ENCODE measurements at regions not wholly inside any gene's neighbourhood (a gene's known extent, or its start where the extent isn't known, plus 50 kb on each side); places are given as distances from the start of the nearest gene placed in this dataset.

DNA sequence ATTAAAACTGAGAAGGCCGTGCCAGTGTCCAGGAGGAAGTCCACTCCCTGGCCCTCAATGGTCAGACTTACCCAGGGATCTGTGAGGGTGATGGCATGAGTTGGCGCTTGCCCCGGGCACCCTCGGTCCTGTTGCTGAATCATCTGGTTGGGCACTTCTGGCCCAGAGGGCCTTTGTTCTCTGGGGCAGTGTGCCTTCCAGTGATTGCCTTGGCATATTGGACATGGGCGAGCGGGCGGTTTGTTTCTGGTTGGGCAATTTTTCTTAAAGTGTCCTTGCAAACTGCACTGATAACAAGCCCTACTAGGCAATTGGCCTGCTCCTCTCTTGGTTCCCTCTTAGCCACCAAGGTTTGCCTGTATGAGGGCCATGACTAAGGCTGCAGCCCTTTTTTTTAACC lies 69.5 kb upstream of the ZDHHC17 start:
- TF ChIP-seq POLR2AphosphoS5 (IDR thresholded peaks at IDR 0.05; ENCODE audit: low read depth, low read length) (no peak), PAX5 (IDR thresholded peaks at IDR 0.05; ENCODE audit: insufficient read depth, low read length, severe bottlenecking) (no peak), SPI1 (IDR thresholded peaks at IDR 0.05; ENCODE audit: low read depth, low read length) (no peak), POLR2A (IDR thresholded peaks at IDR 0.05; ENCODE audit: low read depth, low read length) (no peak), TAF1 (IDR thresholded peaks at IDR 0.05; ENCODE audit: low read depth, low read length) (no peak), POU2F2 (IDR thresholded peaks at IDR 0.05; ENCODE audit: low read depth, low read length) (no peak)
- no peak for DNase-seq (ENCODE audit: insufficient read length, low spot score)
- no peak for FAIRE-seq

DNA sequence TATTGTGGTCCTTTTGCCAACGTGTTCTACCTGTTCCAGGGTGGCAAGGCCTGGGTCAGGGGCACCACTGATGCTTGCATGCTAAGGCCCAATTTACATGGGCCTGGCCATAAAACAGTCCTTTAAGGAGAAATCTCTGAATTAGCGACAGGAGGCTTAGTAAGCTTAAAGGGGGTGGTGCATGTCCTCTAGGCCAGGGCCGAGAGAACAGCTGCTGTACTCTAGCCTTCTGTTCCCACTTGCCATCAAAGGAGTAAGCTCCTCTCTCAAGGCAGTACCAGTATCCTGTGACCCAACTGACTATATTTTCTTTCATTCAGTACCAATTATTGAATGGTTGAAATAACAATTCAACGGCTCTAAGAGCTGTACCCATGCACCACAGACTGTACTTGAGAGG lies 67.7 kb upstream of the ZDHHC17 start:
- TF ChIP-seq SPI1 (IDR thresholded peaks at IDR 0.05; ENCODE audit: low read depth, low read length), result no peak
- no peak for TF ChIP-seq POU2F2 (IDR thresholded peaks at IDR 0.05; ENCODE audit: low read depth, low read length)
- no peak for TF ChIP-seq POLR2A (IDR thresholded peaks at IDR 0.05; ENCODE audit: low read depth, low read length)
- TF ChIP-seq PAX5 (IDR thresholded peaks at IDR 0.05; ENCODE audit: insufficient read depth, low read length, severe bottlenecking), result no peak
- no peak for TF ChIP-seq POLR2AphosphoS5 (IDR thresholded peaks at IDR 0.05; ENCODE audit: low read depth, low read length)
- TF ChIP-seq TAF1 (IDR thresholded peaks at IDR 0.05; ENCODE audit: low read depth, low read length), result no peak
- FAIRE-seq (no peak), DNase-seq (ENCODE audit: insufficient read length, low spot score) (no peak)

DNA sequence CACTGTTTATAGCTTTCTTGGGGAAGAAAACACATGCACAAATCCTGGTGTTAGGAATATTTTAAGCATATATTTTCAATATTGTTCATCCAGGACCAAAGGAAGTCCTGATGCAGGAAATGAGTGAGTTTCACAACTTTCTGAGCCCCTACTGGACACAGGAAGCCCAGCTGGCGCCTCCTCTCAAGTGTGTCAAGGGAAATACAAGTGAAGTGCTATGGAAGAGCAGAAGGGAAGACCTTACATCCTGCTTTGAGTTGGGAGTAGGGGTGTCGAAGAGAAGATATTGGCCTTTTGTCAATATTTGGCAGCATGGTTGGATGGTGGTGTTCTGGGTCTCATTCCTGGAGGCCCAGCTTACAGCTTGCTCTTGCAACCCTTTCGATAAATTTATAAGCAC lies 66.1 kb upstream of the ZDHHC17 start:
- no peak for FAIRE-seq
- no peak for TF ChIP-seq POU2F2 (IDR thresholded peaks at IDR 0.05; ENCODE audit: low read depth, low read length)
- no peak for TF ChIP-seq POLR2A (IDR thresholded peaks at IDR 0.05; ENCODE audit: low read depth, low read length)
- no peak for TF ChIP-seq POLR2AphosphoS5 (IDR thresholded peaks at IDR 0.05; ENCODE audit: low read depth, low read length)
- TF ChIP-seq SPI1 (IDR thresholded peaks at IDR 0.05; ENCODE audit: low read depth, low read length), result no peak
- TF ChIP-seq TAF1 (IDR thresholded peaks at IDR 0.05; ENCODE audit: low read depth, low read length), result no peak
- no peak for TF ChIP-seq PAX5 (IDR thresholded peaks at IDR 0.05; ENCODE audit: insufficient read depth, low read length, severe bottlenecking)
- no peak for DNase-seq (ENCODE audit: insufficient read length, low spot score)

DNA sequence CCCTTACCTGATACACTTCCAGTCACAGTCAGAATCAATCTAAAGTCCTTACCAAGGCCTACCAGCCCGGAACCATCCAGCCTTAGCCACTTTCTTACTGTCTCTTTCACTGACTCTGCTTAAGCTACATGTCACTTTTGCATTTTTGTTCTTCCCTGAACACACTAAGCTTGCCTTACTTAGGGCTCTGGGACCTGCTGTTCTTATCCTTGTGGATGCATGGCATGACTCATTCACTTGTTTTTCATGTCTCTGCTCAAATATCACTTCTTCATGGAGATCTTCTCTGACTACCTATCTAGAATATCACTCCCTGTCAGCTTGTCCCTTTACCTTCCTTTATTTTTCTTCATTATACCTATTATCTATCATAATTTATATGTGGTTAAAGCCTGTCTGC lies 65.6 kb upstream of the ZDHHC17 start:
- FAIRE-seq (no peak), DNase-seq (ENCODE audit: insufficient read length, low spot score) (no peak)
- TF ChIP-seq POLR2AphosphoS5 (IDR thresholded peaks at IDR 0.05; ENCODE audit: low read depth, low read length) (no peak), POU2F2 (IDR thresholded peaks at IDR 0.05; ENCODE audit: low read depth, low read length) (no peak), SPI1 (IDR thresholded peaks at IDR 0.05; ENCODE audit: low read depth, low read length) (no peak), POLR2A (IDR thresholded peaks at IDR 0.05; ENCODE audit: low read depth, low read length) (no peak), PAX5 (IDR thresholded peaks at IDR 0.05; ENCODE audit: insufficient read depth, low read length, severe bottlenecking) (no peak), TAF1 (IDR thresholded peaks at IDR 0.05; ENCODE audit: low read depth, low read length) (no peak)

DNA sequence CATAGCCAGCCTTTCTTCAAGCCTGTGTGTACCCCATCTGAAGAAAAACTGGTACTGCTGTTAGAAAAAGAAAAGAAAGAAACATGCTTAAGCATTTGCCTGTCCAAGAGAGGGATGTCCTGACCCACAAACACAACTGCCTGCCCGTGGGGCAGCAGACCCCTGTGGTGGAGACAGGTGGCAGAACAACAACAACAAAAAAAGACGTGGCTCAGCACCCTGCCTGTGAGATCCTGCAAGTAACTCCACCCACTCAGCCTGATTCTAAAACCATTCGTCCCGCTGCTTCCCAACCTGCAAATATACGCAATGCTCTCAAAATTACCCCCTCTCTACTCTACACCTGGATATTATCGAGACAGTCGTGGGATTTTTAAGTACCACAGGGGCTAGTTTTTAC lies 64.9 kb upstream of the ZDHHC17 start:
- FAIRE-seq (no peak), DNase-seq (ENCODE audit: insufficient read length, low spot score) (no peak)
- TF ChIP-seq POLR2AphosphoS5 (IDR thresholded peaks at IDR 0.05; ENCODE audit: low read depth, low read length), result no peak
- no peak for TF ChIP-seq POU2F2 (IDR thresholded peaks at IDR 0.05; ENCODE audit: low read depth, low read length)
- TF ChIP-seq TAF1 (IDR thresholded peaks at IDR 0.05; ENCODE audit: low read depth, low read length), result no peak
- TF ChIP-seq POLR2A (IDR thresholded peaks at IDR 0.05; ENCODE audit: low read depth, low read length), result no peak
- TF ChIP-seq PAX5 (IDR thresholded peaks at IDR 0.05; ENCODE audit: insufficient read depth, low read length, severe bottlenecking), result no peak
- TF ChIP-seq SPI1 (IDR thresholded peaks at IDR 0.05; ENCODE audit: low read depth, low read length), result no peak

DNA sequence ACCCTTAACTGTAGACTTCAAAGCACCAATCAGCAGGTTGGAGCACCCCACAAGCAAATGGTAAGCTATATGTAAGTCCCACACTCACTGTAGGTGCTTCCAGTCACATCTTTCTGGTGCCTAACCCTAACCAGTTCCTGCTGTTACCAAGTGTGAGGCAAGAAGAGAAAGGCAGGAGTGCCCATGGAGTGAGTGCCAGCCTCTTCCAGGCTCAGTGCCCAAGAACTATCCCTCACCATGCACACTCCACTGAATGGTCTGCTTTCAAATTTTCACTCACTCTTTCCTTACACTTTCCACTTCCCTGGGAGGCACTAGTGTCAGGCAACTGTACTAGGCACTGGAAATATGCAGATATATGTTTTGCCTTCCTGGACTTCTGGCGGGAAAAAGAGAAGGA lies 62.2 kb upstream of the ZDHHC17 start:
- FAIRE-seq, result peak; percentile 28
- DNase-seq (ENCODE audit: insufficient read length, low spot score), result no peak
- TF ChIP-seq POLR2A (IDR thresholded peaks at IDR 0.05; ENCODE audit: low read depth, low read length) (no peak), PAX5 (IDR thresholded peaks at IDR 0.05; ENCODE audit: insufficient read depth, low read length, severe bottlenecking) (no peak), TAF1 (IDR thresholded peaks at IDR 0.05; ENCODE audit: low read depth, low read length) (no peak), POU2F2 (IDR thresholded peaks at IDR 0.05; ENCODE audit: low read depth, low read length) (no peak), SPI1 (IDR thresholded peaks at IDR 0.05; ENCODE audit: low read depth, low read length) (no peak), POLR2AphosphoS5 (IDR thresholded peaks at IDR 0.05; ENCODE audit: low read depth, low read length) (no peak)

DNA sequence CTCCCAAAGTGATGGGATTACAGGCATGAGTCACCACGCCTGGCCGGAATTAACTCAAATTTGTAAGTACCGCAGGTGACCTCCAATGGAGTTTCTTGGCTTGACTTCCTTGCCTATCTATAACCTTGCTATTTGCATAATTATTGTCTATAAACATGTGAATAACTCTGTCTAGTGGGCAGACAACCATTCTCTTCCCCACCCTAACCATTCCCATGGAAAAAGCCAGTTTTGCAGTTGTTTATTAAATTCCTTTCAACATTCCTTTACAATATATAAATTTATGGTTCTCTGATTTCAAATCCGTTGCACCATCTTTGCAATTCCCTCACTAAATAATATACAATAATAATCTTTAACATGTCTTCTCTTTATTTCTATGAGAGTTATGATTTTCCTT lies 61.0 kb upstream of the ZDHHC17 start:
- no peak for DNase-seq (ENCODE audit: insufficient read length, low spot score)
- no peak for FAIRE-seq
- TF ChIP-seq PAX5 (IDR thresholded peaks at IDR 0.05; ENCODE audit: insufficient read depth, low read length, severe bottlenecking) (no peak), SPI1 (IDR thresholded peaks at IDR 0.05; ENCODE audit: low read depth, low read length) (no peak)

DNA sequence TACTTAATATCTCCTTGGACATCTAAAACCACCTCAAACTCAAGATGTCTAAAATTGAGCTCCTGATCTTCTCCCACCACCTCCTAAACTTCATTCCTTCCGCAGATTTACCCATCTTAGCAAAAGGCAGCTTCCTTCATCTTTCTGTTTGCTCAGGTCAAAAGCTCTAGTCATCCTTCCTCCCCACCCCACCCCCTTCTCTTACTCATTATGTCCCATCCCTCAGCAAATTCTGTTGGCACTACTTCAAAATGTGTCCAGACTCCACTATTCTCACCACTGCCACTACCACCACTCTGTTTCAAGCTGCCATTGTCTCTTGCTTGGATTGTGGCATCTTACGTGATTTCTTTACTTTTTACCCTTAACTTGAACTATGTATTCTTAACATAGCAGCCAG lies 59.2 kb upstream of the ZDHHC17 start:
- DNase-seq (ENCODE audit: insufficient read length, low spot score) (no peak), FAIRE-seq (no peak)
- TF ChIP-seq POLR2AphosphoS5 (IDR thresholded peaks at IDR 0.05; ENCODE audit: low read depth, low read length) (no peak), SPI1 (IDR thresholded peaks at IDR 0.05; ENCODE audit: low read depth, low read length) (no peak), TAF1 (IDR thresholded peaks at IDR 0.05; ENCODE audit: low read depth, low read length) (no peak), POU2F2 (IDR thresholded peaks at IDR 0.05; ENCODE audit: low read depth, low read length) (no peak), PAX5 (IDR thresholded peaks at IDR 0.05; ENCODE audit: insufficient read depth, low read length, severe bottlenecking) (no peak), POLR2A (IDR thresholded peaks at IDR 0.05; ENCODE audit: low read depth, low read length) (no peak)

DNA sequence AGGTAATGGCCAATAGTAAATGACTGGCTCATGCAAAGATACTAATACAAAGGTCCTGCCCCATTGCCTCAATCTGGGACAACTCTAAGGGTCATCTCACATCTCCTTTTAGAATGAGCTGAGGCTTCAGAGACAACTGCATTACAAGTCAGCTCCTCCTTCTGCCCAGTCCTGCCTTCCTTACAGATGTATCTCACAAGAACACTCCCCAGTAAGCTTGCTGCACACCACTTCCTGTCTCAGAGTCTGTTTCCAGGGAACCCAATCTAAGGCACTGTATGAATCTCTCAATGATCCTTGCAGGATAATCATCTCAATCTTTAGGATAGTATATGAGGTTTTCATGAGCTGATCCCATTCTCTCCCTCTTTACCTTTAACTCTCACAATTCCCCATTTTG lies 57.8 kb upstream of the ZDHHC17 start:
- TF ChIP-seq SPI1 (IDR thresholded peaks at IDR 0.05; ENCODE audit: low read depth, low read length), result peak; percentile 28; the same call in 1 of the 2 replicates
- no peak for TF ChIP-seq POLR2AphosphoS5 (IDR thresholded peaks at IDR 0.05; ENCODE audit: low read depth, low read length)
- FAIRE-seq (no peak), DNase-seq (ENCODE audit: insufficient read length, low spot score) (no peak)

DNA sequence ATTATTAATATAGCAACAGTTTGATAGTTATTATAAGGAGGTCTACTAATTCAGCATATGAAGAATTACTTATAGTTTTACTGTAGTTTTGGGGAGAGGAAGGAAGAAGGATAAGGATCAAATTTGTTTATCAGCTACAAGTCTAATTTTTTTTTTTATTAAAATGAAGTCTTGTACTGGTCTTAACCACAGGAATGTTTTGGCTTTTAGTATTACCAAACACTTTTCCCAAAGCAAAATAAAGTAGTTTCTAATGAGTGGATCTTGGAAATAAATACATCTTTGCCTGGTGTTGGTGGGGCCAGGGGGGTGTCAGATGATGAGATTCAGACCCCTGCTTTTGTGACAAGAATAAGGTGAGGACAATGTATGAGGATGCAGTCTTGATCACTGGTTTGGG lies 57.2 kb upstream of the ZDHHC17 start:
- TF ChIP-seq POLR2A (IDR thresholded peaks at IDR 0.05; ENCODE audit: low read depth, low read length) (no peak), PAX5 (IDR thresholded peaks at IDR 0.05; ENCODE audit: insufficient read depth, low read length, severe bottlenecking) (no peak), POU2F2 (IDR thresholded peaks at IDR 0.05; ENCODE audit: low read depth, low read length) (no peak), TAF1 (IDR thresholded peaks at IDR 0.05; ENCODE audit: low read depth, low read length) (no peak), SPI1 (IDR thresholded peaks at IDR 0.05; ENCODE audit: low read depth, low read length) (no peak)
- no peak for FAIRE-seq
- DNase-seq (ENCODE audit: insufficient read length, low spot score), result no peak
